Erythroblast (primary cell): ENCODE measurements at regions not wholly inside any gene's neighbourhood (a gene's known extent, or its start where the extent isn't known, plus 50 kb on each side); places are given as distances from the start of the nearest gene placed in this dataset.

Experiments
- GATA1 ChIP-seq: IDR thresholded peaks from 2 replicates; pipeline ENCODE4 v1.6.1; 2011; ENCODE audit warnings: low read depth, mild to moderate bottlenecking, control low read depth, low read length, moderate library complexity
- POLR2A ChIP-seq: IDR thresholded peaks from 2 replicates; pipeline ENCODE4 v1.6.1; 2011; ENCODE audit warnings: mild to moderate bottlenecking, low read length

DNA sequence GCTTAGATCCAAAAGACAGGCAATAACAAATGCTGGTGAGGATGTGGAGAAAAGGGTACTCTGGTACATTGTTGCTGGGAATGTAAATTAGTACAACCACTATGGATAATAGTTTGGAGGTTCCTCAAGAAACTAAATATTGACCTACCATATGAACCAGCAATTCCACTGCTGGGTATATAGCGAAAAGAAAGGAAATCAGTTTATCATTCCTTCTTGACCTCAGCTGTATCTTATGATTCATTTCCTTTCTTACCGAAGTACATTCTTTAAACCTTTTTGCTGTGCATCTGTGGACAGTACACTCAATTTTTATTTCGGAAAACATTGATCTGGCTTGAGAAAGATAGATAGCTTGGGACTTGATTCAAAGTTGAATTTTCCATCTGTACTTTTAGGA lies 183.2 kb upstream of the LRFN5 start:
- TF ChIP-seq POLR2A (no peak), GATA1 (no peak)
